ENCODE measurements at regions not wholly inside any gene's neighbourhood (a gene's known extent, or its start where the extent isn't known, plus 50 kb on each side); places are given as distances from the start of the nearest gene placed in this dataset.

GRCh38 chr5:123802298-123802951 lies 290.4 kb downstream of the CSNK1G3 start:
- Histone ChIP-seq H3K9me3 (ENCODE audit: low read depth, low read length) (no peaks in the 10 kb centered on the region), H3K36me3 (ENCODE audit: insufficient read depth, low read length) (no peaks in the 10 kb centered on the region), H3K4me1 (ENCODE audit: insufficient read depth, low read length) (no peaks in the 10 kb centered on the region), H3K27me3 (ENCODE audit: insufficient read depth, low read length) (no peaks in the 10 kb centered on the region), H2AFZ (ENCODE audit: low read length) (no peak overlapping the region), H3K4me2 (ENCODE audit: insufficient read depth, low read length) (no peak overlapping the region), H3K79me2 (ENCODE audit: insufficient read depth, low read length) (no peaks in the 10 kb centered on the region), H3K27ac (ENCODE audit: low read depth, low read length) (no peak overlapping the region), H3K4me3 (ENCODE audit: insufficient read depth, low read length) (no peak overlapping the region), H4K20me1 (ENCODE audit: insufficient read depth, low read length) (no peaks in the 10 kb centered on the region)
- TF ChIP-seq CTCF (IDR thresholded peaks at IDR 0.05; ENCODE audit: extremely low read depth, low read depth, low read length): no peak
- no peak for DNase-seq (ENCODE audit: insufficient read length, low spot score, missing footprints)

- no peaks in the 10 kb centered on the region for H3K27me3 ChIP-seq (ENCODE audit: insufficient read depth, low read length)
- DNase-seq (ENCODE audit: insufficient read length, low spot score, missing footprints): no peak
- no peaks in the 10 kb centered on the region for H3K79me2 ChIP-seq (ENCODE audit: insufficient read depth, low read length)
- H3K9me3 ChIP-seq (ENCODE audit: low read depth, low read length): no peaks in the 10 kb centered on the region
- H4K20me1 ChIP-seq (ENCODE audit: insufficient read depth, low read length): no peaks in the 10 kb centered on the region
- TF ChIP-seq CTCF (IDR thresholded peaks at IDR 0.05; ENCODE audit: extremely low read depth, low read depth, low read length): no peak
- H3K4me3 ChIP-seq (ENCODE audit: insufficient read depth, low read length): no peak overlapping the region
- H3K27ac ChIP-seq (ENCODE audit: low read depth, low read length): no peak overlapping the region
- no peaks in the 10 kb centered on the region for H3K36me3 ChIP-seq (ENCODE audit: insufficient read depth, low read length)
- no peak overlapping the region for H2AFZ ChIP-seq (ENCODE audit: low read length)
- no peak overlapping the region for H3K4me2 ChIP-seq (ENCODE audit: insufficient read depth, low read length)
- no peaks in the 10 kb centered on the region for H3K4me1 ChIP-seq (ENCODE audit: insufficient read depth, low read length)
Measured at GRCh38 chr5:123800640-123801039, 288.7 kb downstream of the CSNK1G3 start.

- Histone ChIP-seq H3K79me2 (ENCODE audit: insufficient read depth, low read length) (no peaks in the 10 kb centered on the region), H2AFZ (ENCODE audit: low read length) (no peak overlapping the region), H3K27ac (ENCODE audit: low read depth, low read length) (no peak overlapping the region), H3K4me1 (ENCODE audit: insufficient read depth, low read length) (no peaks in the 10 kb centered on the region), H3K4me3 (ENCODE audit: insufficient read depth, low read length) (no peak overlapping the region), H3K36me3 (ENCODE audit: insufficient read depth, low read length) (no peaks in the 10 kb centered on the region), H3K4me2 (ENCODE audit: insufficient read depth, low read length) (no peak overlapping the region), H4K20me1 (ENCODE audit: insufficient read depth, low read length) (no peaks in the 10 kb centered on the region), H3K27me3 (ENCODE audit: insufficient read depth, low read length) (no peaks in the 10 kb centered on the region), H3K9me3 (ENCODE audit: low read depth, low read length) (no peaks in the 10 kb centered on the region)
- no peak for DNase-seq (ENCODE audit: insufficient read length, low spot score, missing footprints)
- no peak for TF ChIP-seq CTCF (IDR thresholded peaks at IDR 0.05; ENCODE audit: extremely low read depth, low read depth, low read length)
Measured at GRCh38 chr5:123795688-123796087, 283.7 kb downstream of the CSNK1G3 start.

GRCh38 chr5:123790226-123790625 lies 278.2 kb downstream of the CSNK1G3 start:
- Histone ChIP-seq H2AFZ (ENCODE audit: low read length) (no peak overlapping the region), H3K36me3 (ENCODE audit: insufficient read depth, low read length) (no peaks in the 10 kb centered on the region), H3K9me3 (ENCODE audit: low read depth, low read length) (peaks cover 4% of the 10 kb centered on the region), H4K20me1 (ENCODE audit: insufficient read depth, low read length) (no peaks in the 10 kb centered on the region), H3K79me2 (ENCODE audit: insufficient read depth, low read length) (no peaks in the 10 kb centered on the region), H3K27me3 (ENCODE audit: insufficient read depth, low read length) (no peaks in the 10 kb centered on the region), H3K27ac (ENCODE audit: low read depth, low read length) (no peak overlapping the region), H3K4me1 (ENCODE audit: insufficient read depth, low read length) (peaks cover 9% of the 10 kb centered on the region), H3K4me2 (ENCODE audit: insufficient read depth, low read length) (no peak overlapping the region), H3K4me3 (ENCODE audit: insufficient read depth, low read length) (no peak overlapping the region)
- DNase-seq (ENCODE audit: insufficient read length, low spot score, missing footprints): no peak
- no peak for TF ChIP-seq CTCF (IDR thresholded peaks at IDR 0.05; ENCODE audit: extremely low read depth, low read depth, low read length)
